SK-N-SH (cell line): ENCODE measurements at regions not wholly inside any gene's neighbourhood (a gene's known extent, or its start where the extent isn't known, plus 50 kb on each side); places are given as distances from the start of the nearest gene placed in this dataset.

ENCODE experiments used
- NRF1 ChIP-seq: IDR thresholded peaks from 2 replicates; pipeline ENCODE4 v1.6.1; 2012; ENCODE audit warnings: low read depth, mild to moderate bottlenecking, low read length
- TCF12 ChIP-seq: IDR thresholded peaks from 2 replicates; pipeline ENCODE4 v1.4.0; 2012
- TF ChIP-seq, protein P1 (sequence below): fragments of 200-600 bp; sonication (generic); IDR thresholded peaks from 2 replicates; pipeline ENCODE4 v1.6.1; 2017; ENCODE audit warnings: antibody characterized with exemption, mild to moderate bottlenecking, moderate library complexity
- TF ChIP-seq, protein P2 (sequence below): fragments of 150-350 bp; IDR thresholded peaks from 2 replicates; pipeline ENCODE4 v1.6.1; 2017; ENCODE audit warnings: antibody characterized with exemption, low read length, low read depth, borderline replicate concordance

DNA sequence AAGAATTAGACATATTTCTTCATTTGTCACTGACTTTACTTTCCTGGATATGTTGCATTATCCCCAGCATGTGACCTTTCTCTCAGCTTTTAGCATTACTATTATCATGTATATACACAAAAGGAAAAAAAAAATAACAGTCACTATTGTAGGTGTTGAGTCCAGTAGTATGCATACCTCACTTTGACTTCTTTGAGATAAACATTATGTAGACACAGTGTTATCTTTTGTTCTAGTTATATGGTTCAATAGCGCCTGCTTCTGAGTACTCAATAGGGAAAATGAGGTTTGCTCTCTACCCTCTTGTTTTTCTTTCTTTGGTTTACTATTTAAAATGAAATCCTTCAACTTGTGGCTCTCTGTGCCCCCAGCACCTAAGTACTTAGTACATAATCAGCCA is 409.6 kb upstream of the PKN2 start:
- TF ChIP-seq TCF12 (no peak), NRF1 (no peak)
- TF ChIP-seq, protein P1, sequence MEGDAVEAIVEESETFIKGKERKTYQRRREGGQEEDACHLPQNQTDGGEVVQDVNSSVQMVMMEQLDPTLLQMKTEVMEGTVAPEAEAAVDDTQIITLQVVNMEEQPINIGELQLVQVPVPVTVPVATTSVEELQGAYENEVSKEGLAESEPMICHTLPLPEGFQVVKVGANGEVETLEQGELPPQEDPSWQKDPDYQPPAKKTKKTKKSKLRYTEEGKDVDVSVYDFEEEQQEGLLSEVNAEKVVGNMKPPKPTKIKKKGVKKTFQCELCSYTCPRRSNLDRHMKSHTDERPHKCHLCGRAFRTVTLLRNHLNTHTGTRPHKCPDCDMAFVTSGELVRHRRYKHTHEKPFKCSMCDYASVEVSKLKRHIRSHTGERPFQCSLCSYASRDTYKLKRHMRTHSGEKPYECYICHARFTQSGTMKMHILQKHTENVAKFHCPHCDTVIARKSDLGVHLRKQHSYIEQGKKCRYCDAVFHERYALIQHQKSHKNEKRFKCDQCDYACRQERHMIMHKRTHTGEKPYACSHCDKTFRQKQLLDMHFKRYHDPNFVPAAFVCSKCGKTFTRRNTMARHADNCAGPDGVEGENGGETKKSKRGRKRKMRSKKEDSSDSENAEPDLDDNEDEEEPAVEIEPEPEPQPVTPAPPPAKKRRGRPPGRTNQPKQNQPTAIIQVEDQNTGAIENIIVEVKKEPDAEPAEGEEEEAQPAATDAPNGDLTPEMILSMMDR = no peak
- TF ChIP-seq, protein P2, sequence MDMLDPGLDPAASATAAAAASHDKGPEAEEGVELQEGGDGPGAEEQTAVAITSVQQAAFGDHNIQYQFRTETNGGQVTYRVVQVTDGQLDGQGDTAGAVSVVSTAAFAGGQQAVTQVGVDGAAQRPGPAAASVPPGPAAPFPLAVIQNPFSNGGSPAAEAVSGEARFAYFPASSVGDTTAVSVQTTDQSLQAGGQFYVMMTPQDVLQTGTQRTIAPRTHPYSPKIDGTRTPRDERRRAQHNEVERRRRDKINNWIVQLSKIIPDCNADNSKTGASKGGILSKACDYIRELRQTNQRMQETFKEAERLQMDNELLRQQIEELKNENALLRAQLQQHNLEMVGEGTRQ = no peak
